HG02763 (cell line): ENCODE measurements at regions not wholly inside any gene's neighbourhood (a gene's known extent, or its start where the extent isn't known, plus 50 kb on each side); places are given as distances from the start of the nearest gene placed in this dataset.

ENCODE experiments used
- ATAC-seq: cut with Tn5 transposase; IDR thresholded peaks from one replicate; pipeline ENCODE4 v1.9.1; 2021; ENCODE audit warnings: mild to moderate bottlenecking, moderate library complexity; ENCODE audit not compliant: unreplicated experiment

DNA sequence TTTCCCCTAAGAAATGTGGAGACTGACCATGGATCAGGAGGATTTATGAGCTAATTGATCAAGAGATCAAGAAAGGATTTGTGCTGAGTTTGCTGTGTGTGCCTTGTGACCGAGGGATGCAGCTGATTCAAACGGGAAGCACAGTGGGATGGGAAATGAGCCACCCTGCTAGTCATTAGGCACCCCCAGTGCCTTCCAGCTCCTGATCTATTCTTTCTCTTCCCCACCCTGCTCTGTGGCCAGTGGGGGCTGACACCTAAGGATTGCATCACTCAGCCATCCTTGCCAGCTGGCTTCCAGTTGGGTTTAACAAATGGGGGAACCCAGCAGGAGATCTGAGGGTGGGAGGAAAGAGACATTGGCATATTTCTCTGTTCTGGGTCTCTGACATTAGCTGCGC, 132.2 kb upstream of the CXCR4 start:
- no peak for ATAC-seq

GRCh38 chr2:136248907-136249306, 131.0 kb upstream of the CXCR4 start:
- ATAC-seq = no peak

DNA sequence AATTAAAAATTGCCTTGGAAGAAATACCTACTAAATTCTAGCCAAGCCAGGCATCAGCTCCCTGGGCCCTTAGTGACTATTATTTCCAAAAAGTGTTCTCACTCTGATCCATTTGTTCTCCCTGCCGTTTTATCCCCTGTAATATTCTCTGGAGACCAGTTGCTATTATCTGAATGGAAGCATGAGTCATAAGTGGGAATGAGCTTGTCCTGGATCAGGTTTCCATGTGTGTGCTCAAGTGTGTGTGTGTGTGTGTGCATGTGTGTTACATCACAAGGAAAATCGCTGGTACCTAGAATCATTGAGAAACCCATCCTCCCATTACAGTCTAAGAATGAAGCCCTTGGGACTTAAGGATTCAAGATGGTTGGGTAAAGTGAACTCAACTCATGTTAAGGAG, 130.3 kb upstream of the CXCR4 start:
- ATAC-seq = no peak

DNA sequence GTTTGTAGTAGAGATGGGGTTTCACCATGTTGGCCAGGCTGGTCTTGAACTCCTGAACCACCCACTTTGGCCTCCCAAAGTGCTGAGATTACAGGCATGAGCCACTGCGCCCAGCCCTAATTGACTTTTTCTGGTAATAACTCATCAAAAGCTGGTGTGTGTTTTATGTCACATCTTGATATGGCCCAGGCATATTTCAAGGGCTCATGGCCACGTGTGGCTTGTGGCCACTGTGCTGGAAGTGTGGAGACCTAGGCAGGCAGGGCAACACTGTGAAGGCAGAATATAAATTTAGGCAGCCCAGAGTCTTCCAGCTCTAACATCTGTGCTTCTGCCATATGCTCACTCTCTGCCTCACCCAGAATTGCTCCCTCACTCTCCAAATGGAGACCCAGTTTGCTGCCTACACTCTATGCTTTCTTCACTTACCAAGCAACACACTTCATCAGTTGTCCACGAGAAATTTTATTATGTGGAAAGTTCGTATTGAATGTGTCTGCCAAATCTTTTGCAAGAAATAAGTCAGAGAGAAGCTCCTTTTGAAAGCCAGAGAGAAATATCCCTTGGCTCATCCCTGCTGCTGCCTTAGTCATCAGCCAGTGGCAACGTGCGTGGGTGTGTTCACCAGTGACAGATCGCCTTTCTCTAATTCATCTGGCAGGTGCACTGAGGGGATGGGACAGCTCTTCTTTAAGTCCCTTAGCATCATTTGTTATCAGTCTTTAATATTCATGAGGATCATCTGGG, 129.4 kb upstream of the CXCR4 start:
- ATAC-seq = no peak

DNA sequence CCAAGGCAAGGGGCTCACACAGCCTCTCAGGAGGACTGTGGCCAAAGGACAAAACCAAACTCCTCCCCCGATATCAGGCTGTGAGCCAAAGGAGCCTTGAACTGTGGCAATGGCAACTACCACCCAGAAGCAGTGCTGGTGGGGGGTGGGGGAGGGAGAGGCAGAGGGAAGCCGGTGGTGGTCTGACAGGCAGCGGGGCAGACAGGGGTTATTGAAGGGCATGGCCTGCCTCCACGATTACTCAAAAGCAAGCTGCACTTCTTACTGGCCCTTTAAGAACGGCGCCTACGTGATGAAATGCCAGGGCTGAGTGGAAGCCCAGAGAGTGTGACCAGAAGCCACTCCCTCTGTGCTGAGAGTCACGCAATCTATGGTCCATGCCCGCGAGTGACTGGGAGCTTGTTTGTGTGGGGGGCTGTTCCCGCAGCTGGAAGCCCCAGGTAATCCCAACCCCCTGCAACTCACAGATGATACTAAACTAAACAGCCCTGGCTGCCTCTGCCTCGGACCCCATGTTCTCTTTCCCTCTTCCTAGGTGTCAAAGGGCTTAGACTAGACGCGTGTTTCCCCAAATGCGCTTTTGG, 128.2 kb upstream of the CXCR4 start:
- peak; percentile 79 for ATAC-seq

DNA sequence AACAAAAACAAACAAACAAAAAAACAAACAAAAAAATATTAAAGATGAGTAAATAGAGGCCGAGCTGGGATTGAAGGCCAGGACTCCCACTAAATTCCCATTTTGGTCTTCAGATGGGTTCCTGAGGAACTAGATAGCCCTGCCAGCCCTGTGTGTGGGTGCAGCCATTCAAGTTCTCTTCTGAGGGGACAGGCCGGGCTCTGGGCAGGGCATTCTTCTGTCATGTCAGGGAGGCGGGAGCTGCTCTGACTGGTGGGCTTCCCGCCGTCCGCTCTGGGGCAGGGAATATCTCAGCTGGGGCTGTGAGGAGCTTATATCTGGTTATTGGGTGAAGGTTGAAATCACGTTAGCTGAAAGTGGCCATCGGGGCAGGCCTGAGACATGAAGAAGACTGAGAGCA, 127.3 kb upstream of the CXCR4 start:
- no peak for ATAC-seq

DNA sequence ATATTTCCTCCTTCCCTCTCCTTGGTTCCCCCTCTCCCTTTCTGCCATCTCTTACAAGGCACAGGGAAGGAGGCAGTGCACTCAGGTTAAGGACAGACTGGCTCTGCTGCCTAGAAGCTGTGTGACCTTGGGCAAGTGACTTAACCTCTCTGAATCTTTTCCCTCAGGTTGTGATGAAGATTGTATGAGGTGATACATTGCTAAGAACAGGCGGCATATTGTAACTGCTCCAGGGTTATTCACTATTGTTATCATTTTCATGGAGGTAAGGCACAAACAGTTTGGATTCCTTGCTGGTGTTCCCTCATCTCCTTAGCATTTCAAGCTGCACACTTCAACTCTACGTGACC, 126.6 kb upstream of the CXCR4 start:
- no peak for ATAC-seq

DNA sequence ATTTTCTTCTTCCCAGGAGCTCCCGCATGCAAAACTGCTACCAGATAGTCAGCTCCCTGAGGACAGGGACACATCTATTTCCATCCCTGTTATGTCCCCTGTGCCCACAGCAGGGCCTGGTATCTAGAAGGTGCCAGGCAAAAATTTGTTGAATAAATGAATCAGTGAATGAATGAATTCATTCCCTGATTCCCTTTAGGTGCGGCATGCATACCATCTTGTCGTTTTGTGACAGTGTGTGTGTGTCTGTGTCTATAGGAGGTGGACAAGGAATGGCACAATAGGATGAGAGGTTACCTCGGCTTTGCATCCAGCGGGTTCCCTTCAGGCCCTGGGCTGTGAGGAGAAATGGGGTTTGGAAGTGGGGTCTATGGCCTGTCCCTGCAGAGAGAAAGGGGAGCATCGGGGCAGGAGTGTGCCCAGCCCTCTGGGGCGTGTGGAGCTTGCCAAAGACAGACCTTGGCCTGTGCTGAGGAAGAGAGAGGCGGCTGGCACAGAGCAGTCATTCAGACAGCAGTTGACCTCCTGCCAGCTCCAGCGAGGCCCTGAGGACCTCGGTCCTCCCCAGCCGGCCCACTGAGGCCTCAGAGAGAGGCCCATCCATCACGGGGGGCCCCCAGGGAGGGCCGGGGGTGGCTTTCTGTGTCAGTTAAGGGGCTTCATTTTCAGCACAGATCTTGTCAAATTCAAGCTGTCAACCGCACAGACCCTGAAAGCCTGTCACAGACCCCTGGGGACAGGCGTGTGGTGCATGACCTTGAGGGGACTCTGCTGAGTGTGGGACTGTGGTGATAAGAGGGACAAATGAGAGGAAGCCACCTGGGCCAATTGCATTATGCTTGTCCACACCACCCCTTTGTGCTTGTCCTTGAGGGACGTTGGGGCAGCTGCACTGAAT, 125.9 kb upstream of the CXCR4 start:
- no peak for ATAC-seq

- no peak for ATAC-seq
Measured at GRCh38 chr2:136242687-136243277, 124.8 kb upstream of the CXCR4 start.

GRCh38 chr2:136242100-136242499, 124.2 kb upstream of the CXCR4 start:
- no peak for ATAC-seq

- ATAC-seq = no peak
Measured at GRCh38 chr2:136239079-136239685, 121.2 kb upstream of the CXCR4 start.

- ATAC-seq = peak; percentile 87
Measured at GRCh38 chr2:136238286-136239078, 120.5 kb upstream of the CXCR4 start.

- ATAC-seq = no peak
Measured at GRCh38 chr2:136236019-136236418, 118.1 kb upstream of the CXCR4 start.

- no peak for ATAC-seq
Measured at GRCh38 chr2:136235546-136235945, 117.6 kb upstream of the CXCR4 start.

- ATAC-seq = no peak
Measured at GRCh38 chr2:136234261-136234660, 116.3 kb upstream of the CXCR4 start.

- no peak for ATAC-seq
Measured at GRCh38 chr2:136233298-136233697, 115.3 kb upstream of the CXCR4 start.

GRCh38 chr2:136232456-136233172, 114.7 kb upstream of the CXCR4 start:
- ATAC-seq = no peak

DNA sequence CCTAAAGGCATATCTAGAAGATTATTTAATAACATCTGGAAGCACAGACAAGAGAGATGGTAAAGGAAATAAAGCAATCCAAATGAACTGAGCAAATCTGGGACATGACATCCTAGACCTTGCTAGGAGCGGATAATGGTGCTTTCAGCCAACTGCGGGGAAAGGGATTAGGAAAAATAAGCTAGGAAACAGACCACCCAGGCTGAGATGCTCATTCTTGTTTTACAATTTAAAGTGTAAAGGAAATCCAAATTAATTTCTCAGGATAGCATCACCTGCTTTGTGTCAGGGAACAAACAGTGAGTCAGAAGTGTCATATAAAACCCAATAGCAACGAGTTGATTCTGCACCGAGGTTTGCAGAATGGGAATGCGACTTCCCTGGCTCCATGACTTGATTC, 112.5 kb upstream of the CXCR4 start:
- ATAC-seq = no peak

DNA sequence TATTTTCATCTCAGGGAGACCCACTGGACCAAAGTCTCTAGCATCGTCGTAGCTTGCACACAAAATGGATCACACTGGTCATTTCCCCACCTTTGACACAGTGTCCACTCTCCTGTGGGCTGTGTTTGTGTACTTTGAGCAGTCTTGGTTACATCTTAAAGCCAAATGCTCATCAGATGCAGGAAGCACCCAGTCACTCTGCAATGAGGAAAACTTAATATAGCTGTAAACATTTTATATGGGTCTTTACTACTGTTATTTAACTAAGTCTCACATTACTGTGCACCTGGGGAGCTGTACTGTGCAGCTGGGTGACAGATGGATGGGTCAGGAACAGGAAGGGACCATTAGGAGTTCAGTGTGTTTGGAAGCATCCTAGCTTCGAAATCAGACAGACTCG, 109.0 kb upstream of the CXCR4 start:
- ATAC-seq = no peak
